ENCODE measurements at regions not wholly inside any gene's neighbourhood (a gene's known extent, or its start where the extent isn't known, plus 50 kb on each side); places are given as distances from the start of the nearest gene placed in this dataset.
"Not testable (repeated sequence)": the region's sequence is repeated elsewhere in the genome, so short reads cannot be mapped to it uniquely, and the experiment has no call there.

GRCh38 chr10:125228245-125228940, 68.0 kb upstream of the CTBP2 start:
- no CpG with 5 or more reads among the region's 38 CpGs for WGBS (ENCODE audit: extremely low coverage, insufficient coverage, low lambda C conversion rate)
- H3K27ac ChIP-seq (ENCODE audit: low read depth, low read length); H2BK5ac ChIP-seq (ENCODE audit: low read length); H3K23ac ChIP-seq (ENCODE audit: low read length); H3K18ac ChIP-seq (ENCODE audit: low read length); H3K4ac ChIP-seq (ENCODE audit: low read depth, low read length); H4K8ac ChIP-seq (ENCODE audit: low read depth, low read length); H4K5ac ChIP-seq (ENCODE audit: low read length); H3K4me3 ChIP-seq (ENCODE audit: low read length); H2AK5ac ChIP-seq (ENCODE audit: low read length); H3K27me3 ChIP-seq (ENCODE audit: insufficient read depth, low read length, poor library complexity); H3K36me3 ChIP-seq (ENCODE audit: control insufficient read depth, insufficient read depth, low read length); H3K79me1 ChIP-seq (ENCODE audit: low read length); H3K56ac ChIP-seq (ENCODE audit: low read length); DNase-seq; H2BK15ac ChIP-seq (replicated peaks; ENCODE audit: low read depth); H2BK120ac ChIP-seq (ENCODE audit: low read depth, low read length); H3K79me2 ChIP-seq (ENCODE audit: control insufficient read depth, insufficient read depth, low read length); H3K9ac ChIP-seq (ENCODE audit: low read length); H3K4me2 ChIP-seq (ENCODE audit: low read length); H3K4me1 ChIP-seq (ENCODE audit: control insufficient read depth, low read depth, low read length): not testable (repeated sequence)

- H3K23ac ChIP-seq (ENCODE audit: low read length): no peak overlapping the region
- H3K27ac ChIP-seq (ENCODE audit: low read depth, low read length): no peak overlapping the region
- H3K4me2 ChIP-seq (ENCODE audit: low read length): no peak overlapping the region
- WGBS (ENCODE audit: extremely low coverage, insufficient coverage, low lambda C conversion rate): no CpG with 5 or more reads among the region's 15 CpGs
- no peaks in the 10 kb centered on the region for H3K79me2 ChIP-seq (ENCODE audit: control insufficient read depth, insufficient read depth, low read length)
- H3K4ac ChIP-seq (ENCODE audit: low read depth, low read length): no peak overlapping the region
- H3K4me3 ChIP-seq (ENCODE audit: low read length): no peak overlapping the region
- H3K18ac ChIP-seq (ENCODE audit: low read length): no peak overlapping the region
- no peak overlapping the region for H2BK15ac ChIP-seq (replicated peaks; ENCODE audit: low read depth)
- H2BK5ac ChIP-seq (ENCODE audit: low read length): no peak overlapping the region
- no peak overlapping the region for H3K56ac ChIP-seq (ENCODE audit: low read length)
- no peaks in the 10 kb centered on the region for H3K79me1 ChIP-seq (ENCODE audit: low read length)
- H4K8ac ChIP-seq (ENCODE audit: low read depth, low read length): no peak overlapping the region
- H3K4me1 ChIP-seq (ENCODE audit: control insufficient read depth, low read depth, low read length): peaks cover 3% of the 10 kb centered on the region
- H3K27me3 ChIP-seq (ENCODE audit: insufficient read depth, low read length, poor library complexity): no peaks in the 10 kb centered on the region
- no peak overlapping the region for H2BK120ac ChIP-seq (ENCODE audit: low read depth, low read length)
- no peak overlapping the region for H3K9ac ChIP-seq (ENCODE audit: low read length)
- no peak for DNase-seq
- H4K5ac ChIP-seq (ENCODE audit: low read length): no peak overlapping the region
- H3K36me3 ChIP-seq (ENCODE audit: control insufficient read depth, insufficient read depth, low read length): no peaks in the 10 kb centered on the region
- no peak overlapping the region for H2AK5ac ChIP-seq (ENCODE audit: low read length)
Observed at GRCh38 chr10:125227546-125227945, 67.2 kb upstream of the CTBP2 start.

- Histone ChIP-seq H3K56ac (ENCODE audit: low read length) (no peak overlapping the region), H3K27ac (ENCODE audit: low read depth, low read length) (no peak overlapping the region), H3K18ac (ENCODE audit: low read length) (no peak overlapping the region), H2BK120ac (ENCODE audit: low read depth, low read length) (no peak overlapping the region), H3K79me2 (ENCODE audit: control insufficient read depth, insufficient read depth, low read length) (no peaks in the 10 kb centered on the region), H3K4ac (ENCODE audit: low read depth, low read length) (no peak overlapping the region), H4K8ac (ENCODE audit: low read depth, low read length) (no peak overlapping the region), H3K36me3 (ENCODE audit: control insufficient read depth, insufficient read depth, low read length) (no peaks in the 10 kb centered on the region), H2AK5ac (ENCODE audit: low read length) (no peak overlapping the region), H3K4me1 (ENCODE audit: control insufficient read depth, low read depth, low read length) (no peaks in the 10 kb centered on the region), H3K79me1 (ENCODE audit: low read length) (no peaks in the 10 kb centered on the region), H3K27me3 (ENCODE audit: insufficient read depth, low read length, poor library complexity) (no peaks in the 10 kb centered on the region), H3K4me2 (ENCODE audit: low read length) (no peak overlapping the region), H3K4me3 (ENCODE audit: low read length) (no peak overlapping the region), H4K5ac (ENCODE audit: low read length) (no peak overlapping the region), H3K9ac (ENCODE audit: low read length) (no peak overlapping the region), H3K23ac (ENCODE audit: low read length) (no peak overlapping the region), H2BK15ac (replicated peaks; ENCODE audit: low read depth) (no peak overlapping the region), H2BK5ac (ENCODE audit: low read length) (no peak overlapping the region)
- DNase-seq: no peak
- no CpG with 5 or more reads among the region's 13 CpGs for WGBS (ENCODE audit: extremely low coverage, insufficient coverage, low lambda C conversion rate)
Observed at GRCh38 chr10:125226823-125227222, 66.5 kb upstream of the CTBP2 start.

GRCh38 chr10:125226005-125226404, 65.6 kb upstream of the CTBP2 start:
- H2BK5ac ChIP-seq (ENCODE audit: low read length): no peak overlapping the region
- no peaks in the 10 kb centered on the region for H3K27me3 ChIP-seq (ENCODE audit: insufficient read depth, low read length, poor library complexity)
- H3K27ac ChIP-seq (ENCODE audit: low read depth, low read length): no peak overlapping the region
- no peak overlapping the region for H3K4me3 ChIP-seq (ENCODE audit: low read length)
- no peak overlapping the region for H2AK5ac ChIP-seq (ENCODE audit: low read length)
- no peak overlapping the region for H4K8ac ChIP-seq (ENCODE audit: low read depth, low read length)
- no peak overlapping the region for H3K9ac ChIP-seq (ENCODE audit: low read length)
- H3K4me1 ChIP-seq (ENCODE audit: control insufficient read depth, low read depth, low read length): no peaks in the 10 kb centered on the region
- no peaks in the 10 kb centered on the region for H3K36me3 ChIP-seq (ENCODE audit: control insufficient read depth, insufficient read depth, low read length)
- H3K23ac ChIP-seq (ENCODE audit: low read length): no peak overlapping the region
- H3K79me2 ChIP-seq (ENCODE audit: control insufficient read depth, insufficient read depth, low read length): no peaks in the 10 kb centered on the region
- H3K4me2 ChIP-seq (ENCODE audit: low read length): no peak overlapping the region
- WGBS (ENCODE audit: extremely low coverage, insufficient coverage, low lambda C conversion rate): no CpG with 5 or more reads among the region's 7 CpGs
- H4K5ac ChIP-seq (ENCODE audit: low read length): no peak overlapping the region
- no peak overlapping the region for H3K18ac ChIP-seq (ENCODE audit: low read length)
- H2BK120ac ChIP-seq (ENCODE audit: low read depth, low read length): no peak overlapping the region
- DNase-seq: no peak
- no peak overlapping the region for H2BK15ac ChIP-seq (replicated peaks; ENCODE audit: low read depth)
- no peak overlapping the region for H3K56ac ChIP-seq (ENCODE audit: low read length)
- H3K79me1 ChIP-seq (ENCODE audit: low read length): no peaks in the 10 kb centered on the region
- H3K4ac ChIP-seq (ENCODE audit: low read depth, low read length): no peak overlapping the region

GRCh38 chr10:125225051-125225450, 64.7 kb upstream of the CTBP2 start:
- Histone ChIP-seq H3K4me3 (ENCODE audit: low read length) (no peak overlapping the region), H3K27ac (ENCODE audit: low read depth, low read length) (no peak overlapping the region), H3K9ac (ENCODE audit: low read length) (no peak overlapping the region), H3K23ac (ENCODE audit: low read length) (no peak overlapping the region), H3K79me1 (ENCODE audit: low read length) (no peaks in the 10 kb centered on the region), H3K36me3 (ENCODE audit: control insufficient read depth, insufficient read depth, low read length) (no peaks in the 10 kb centered on the region), H3K18ac (ENCODE audit: low read length) (no peak overlapping the region), H3K4me2 (ENCODE audit: low read length) (no peak overlapping the region), H3K4ac (ENCODE audit: low read depth, low read length) (no peak overlapping the region), H2BK120ac (ENCODE audit: low read depth, low read length) (no peak overlapping the region), H3K56ac (ENCODE audit: low read length) (no peak overlapping the region), H4K5ac (ENCODE audit: low read length) (no peak overlapping the region), H2BK5ac (ENCODE audit: low read length) (no peak overlapping the region), H2BK15ac (replicated peaks; ENCODE audit: low read depth) (no peak overlapping the region), H2AK5ac (ENCODE audit: low read length) (no peak overlapping the region), H3K79me2 (ENCODE audit: control insufficient read depth, insufficient read depth, low read length) (no peaks in the 10 kb centered on the region), H3K27me3 (ENCODE audit: insufficient read depth, low read length, poor library complexity) (no peaks in the 10 kb centered on the region), H4K8ac (ENCODE audit: low read depth, low read length) (no peak overlapping the region), H3K4me1 (ENCODE audit: control insufficient read depth, low read depth, low read length) (no peaks in the 10 kb centered on the region)
- no peak for DNase-seq
- WGBS (ENCODE audit: extremely low coverage, insufficient coverage, low lambda C conversion rate): no CpG with 5 or more reads among the region's 3 CpGs

Measured in mesendoderm (in vitro differentiated cells).